MM.1S (cell line): ENCODE measurements at regions not wholly inside any gene's neighbourhood (a gene's known extent, or its start where the extent isn't known, plus 50 kb on each side); places are given as distances from the start of the nearest gene placed in this dataset.

ENCODE experiments used
- EZH2 ChIP-seq: fragments of 300-600 bp; sonication (generic); optimal IDR thresholded peaks from 2 replicates; pipeline ENCODE3; 2017; ENCODE audit warnings: low read depth, mild to moderate bottlenecking, antibody characterized with exemption, low read length, mixed read lengths
- TF ChIP-seq, protein P1 (sequence below): fragments of 300-600 bp; sonication (generic); IDR thresholded peaks from 2 replicates; pipeline ENCODE4 v1.5.1; 2016; ENCODE audit warnings: antibody characterized with exemption, low read length, mixed read lengths

DNA sequence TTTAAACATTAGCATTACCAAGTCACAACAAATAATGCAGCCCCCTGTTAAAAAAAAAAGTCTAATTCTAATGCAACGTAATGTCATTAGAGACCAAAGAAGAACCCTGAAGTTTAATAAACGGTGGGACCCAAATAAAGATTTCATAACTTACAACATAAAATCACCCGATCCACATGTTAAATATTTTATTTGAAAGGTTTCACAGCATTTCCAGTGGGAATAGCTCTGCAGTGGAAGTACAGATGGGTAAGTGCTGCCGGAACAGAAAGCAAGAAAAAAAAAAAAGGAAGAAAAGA, 320.6 kb upstream of the ZMIZ1 start:
- TF ChIP-seq, protein P1, sequence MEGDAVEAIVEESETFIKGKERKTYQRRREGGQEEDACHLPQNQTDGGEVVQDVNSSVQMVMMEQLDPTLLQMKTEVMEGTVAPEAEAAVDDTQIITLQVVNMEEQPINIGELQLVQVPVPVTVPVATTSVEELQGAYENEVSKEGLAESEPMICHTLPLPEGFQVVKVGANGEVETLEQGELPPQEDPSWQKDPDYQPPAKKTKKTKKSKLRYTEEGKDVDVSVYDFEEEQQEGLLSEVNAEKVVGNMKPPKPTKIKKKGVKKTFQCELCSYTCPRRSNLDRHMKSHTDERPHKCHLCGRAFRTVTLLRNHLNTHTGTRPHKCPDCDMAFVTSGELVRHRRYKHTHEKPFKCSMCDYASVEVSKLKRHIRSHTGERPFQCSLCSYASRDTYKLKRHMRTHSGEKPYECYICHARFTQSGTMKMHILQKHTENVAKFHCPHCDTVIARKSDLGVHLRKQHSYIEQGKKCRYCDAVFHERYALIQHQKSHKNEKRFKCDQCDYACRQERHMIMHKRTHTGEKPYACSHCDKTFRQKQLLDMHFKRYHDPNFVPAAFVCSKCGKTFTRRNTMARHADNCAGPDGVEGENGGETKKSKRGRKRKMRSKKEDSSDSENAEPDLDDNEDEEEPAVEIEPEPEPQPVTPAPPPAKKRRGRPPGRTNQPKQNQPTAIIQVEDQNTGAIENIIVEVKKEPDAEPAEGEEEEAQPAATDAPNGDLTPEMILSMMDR: no peak
- TF ChIP-seq EZH2: no peak
